ENCODE measurements at regions not wholly inside any gene's neighbourhood (a gene's known extent, or its start where the extent isn't known, plus 50 kb on each side); places are given as distances from the start of the nearest gene placed in this dataset.

DNA sequence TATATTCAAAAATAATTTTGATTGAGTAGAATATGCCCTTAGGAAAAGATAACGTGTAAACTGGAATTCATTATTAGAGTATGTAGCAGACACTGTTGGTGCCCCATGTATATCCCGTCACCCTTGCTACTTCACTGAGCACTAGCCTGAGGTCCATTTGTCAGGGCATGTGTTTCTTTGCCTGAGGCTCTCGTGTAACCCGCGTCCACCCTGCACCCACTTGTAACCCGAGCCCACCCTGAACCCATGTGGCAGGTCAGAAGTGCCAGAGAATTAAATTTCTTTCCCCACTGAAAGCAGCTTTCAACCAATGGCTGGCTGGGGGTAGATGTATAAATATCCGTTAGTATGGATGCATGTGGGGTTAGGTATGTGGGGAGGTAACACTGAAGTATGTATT is 474.2 kb upstream of the ZNF385D start:
- H2AFZ ChIP-seq (ENCODE audit: low read length) = no peak overlapping the region
- no peaks in the 10 kb centered on the region for H3K79me2 ChIP-seq (ENCODE audit: insufficient read depth, low read length)
- no peaks in the 10 kb centered on the region for H4K20me1 ChIP-seq (ENCODE audit: insufficient read depth, low read length)
- no peak overlapping the region for H3K4me3 ChIP-seq (replicated peaks in 1 of 3; ENCODE audit: insufficient read depth in 1 of 3, low read depth in 2 of 3, low read length in 3 of 3)
- in situ Hi-C loops (cut with HindIII; ENCODE audit: extremely low pct_ligation_motif_present, low pct_unique_long_range_greater_than_20kb) (no loop called here), intact Hi-C loops (cut with micrococcal nuclease; ENCODE audit: unreplicated experiment) (no loop called here)
- no TSS peak for BruUV-seq (replicated peaks)
- no peaks in the 10 kb centered on the region for H3K9me3 ChIP-seq (ENCODE audit: low read length)
- ChIA-PET POLR2A (no interaction called here), CTCF (ENCODE audit: low intra/inter-chr PET ratio, low total read pairs) (no interaction called here)
- H3K36me3 ChIP-seq (replicated peaks in 1 of 2; ENCODE audit: control insufficient read depth in 1 of 2, insufficient read depth in 2 of 2, low read length in 2 of 2) = no peaks in the 10 kb centered on the region; a peak in 1 of 5 replicates
- H3K4me1 ChIP-seq (ENCODE audit: insufficient read depth, low read length) = no peaks in the 10 kb centered on the region
- ATAC-seq (no peak), DNase-seq (ENCODE audit: low spot score) (no peak), FAIRE-seq (no peak)
- WGBS (ENCODE audit: low lambda C conversion rate) = 6% methylated on average over 7 of the region's 7 CpGs
- H3K4me2 ChIP-seq (ENCODE audit: low read depth, low read length) = no peak overlapping the region
- H3K27ac ChIP-seq (ENCODE audit: extremely low read length, insufficient read depth, low read length) = no peak overlapping the region
- no peak for TF ChIP-seq GZF1 (CRISPR knock-in tag; IDR thresholded peaks at IDR 0.05)
- TF ChIP-seq ZSCAN21 (CRISPR knock-in tag; IDR thresholded peaks at IDR 0.05; ENCODE audit: borderline replicate concordance) = no peak
- no peak for TF ChIP-seq ZNF737 (CRISPR knock-in tag; IDR thresholded peaks at IDR 0.05; ENCODE audit: borderline replicate concordance)
- TF ChIP-seq NFKBIZ (CRISPR knock-in tag; IDR thresholded peaks at IDR 0.05) = no peak
- no peak for TF ChIP-seq KDM5B (CRISPR knock-in tag; IDR thresholded peaks at IDR 0.05; ENCODE audit: borderline replicate concordance)
- no peak for TF ChIP-seq ZSCAN22 (CRISPR knock-in tag; IDR thresholded peaks at IDR 0.05)
- TF ChIP-seq ZNF333 (CRISPR knock-in tag; IDR thresholded peaks at IDR 0.05; ENCODE audit: borderline replicate concordance) = no peak
- TF ChIP-seq, protein P1, sequence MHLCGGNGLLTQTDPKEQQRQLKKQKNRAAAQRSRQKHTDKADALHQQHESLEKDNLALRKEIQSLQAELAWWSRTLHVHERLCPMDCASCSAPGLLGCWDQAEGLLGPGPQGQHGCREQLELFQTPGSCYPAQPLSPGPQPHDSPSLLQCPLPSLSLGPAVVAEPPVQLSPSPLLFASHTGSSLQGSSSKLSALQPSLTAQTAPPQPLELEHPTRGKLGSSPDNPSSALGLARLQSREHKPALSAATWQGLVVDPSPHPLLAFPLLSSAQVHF (CRISPR knock-in tag; IDR thresholded peaks at IDR 0.05) = no peak
- TF ChIP-seq ZNF451 (CRISPR knock-in tag; IDR thresholded peaks at IDR 0.05) = no peak
- TF ChIP-seq KDM2A (CRISPR knock-in tag; IDR thresholded peaks at IDR 0.05; ENCODE audit: borderline replicate concordance, low read depth) = no peak
- TF ChIP-seq, protein P2, sequence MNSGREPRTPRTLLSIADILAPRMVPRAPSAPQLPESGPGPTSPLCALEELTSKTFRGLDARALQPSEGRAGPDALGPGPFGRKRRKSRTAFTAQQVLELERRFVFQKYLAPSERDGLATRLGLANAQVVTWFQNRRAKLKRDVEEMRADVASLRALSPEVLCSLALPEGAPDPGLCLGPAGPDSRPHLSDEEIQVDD (CRISPR knock-in tag; IDR thresholded peaks at IDR 0.05; ENCODE audit: borderline replicate concordance) = no peak
- TF ChIP-seq PCBP1 (IDR thresholded peaks at IDR 0.05; ENCODE audit: borderline replicate concordance, low read depth, low read length) = no peak
- H3K9ac ChIP-seq (ENCODE audit: insufficient read depth, low read depth, low read length) = no peak overlapping the region
- H3K27me3 ChIP-seq (ENCODE audit: control insufficient read depth in 1 of 2, insufficient read depth in 2 of 2, low read length in 2 of 2) = no peaks in the 10 kb centered on the region

All from HepG2 (cell line).